Lower leg skin (tissue), 3 donors: ENCODE measurements at regions not wholly inside any gene's neighbourhood (a gene's known extent, or its start where the extent isn't known, plus 50 kb on each side); places are given as distances from the start of the nearest gene placed in this dataset.

Experiments used
- POLR2A ChIP-seq, 2 donors: fragments of 450-650 bp; IDR thresholded peaks; one replicate each; pipeline ENCODE4 v1.6.1; 2016 to 2017; ENCODE audit warnings: antibody characterized with exemption in 2 of 2, mild to moderate bottlenecking in 1 of 2, moderate library complexity in 1 of 2
- TF ChIP-seq, protein P1 (sequence below), 3 donors: fragments of 450-650 bp; IDR thresholded peaks; one replicate each; pipeline ENCODE4 v1.5.1; 2016; ENCODE audit warnings: antibody characterized with exemption in 3 of 3, mild to moderate bottlenecking in 3 of 3, moderate library complexity in 2 of 3

DNA sequence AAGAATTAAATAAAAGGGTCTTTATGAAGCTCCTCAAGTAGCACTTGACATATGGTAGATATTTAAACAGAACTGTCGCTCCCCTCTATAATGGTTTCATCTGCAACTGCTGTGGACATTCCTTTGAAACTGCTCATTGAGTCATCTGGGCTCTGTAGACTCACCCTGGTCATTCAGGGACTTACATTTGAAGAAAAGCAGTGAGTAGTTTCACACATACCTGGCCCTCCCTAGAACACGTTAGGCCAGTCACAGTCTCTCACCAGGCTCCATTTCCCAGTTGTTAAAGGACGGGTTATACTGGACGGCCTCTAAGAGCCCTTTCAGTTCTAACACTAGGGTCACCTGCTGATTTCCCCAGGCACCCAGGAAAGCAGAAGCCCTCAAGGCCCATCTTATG is 217.0 kb downstream of the BCL11B start:
- TF ChIP-seq, protein P1, sequence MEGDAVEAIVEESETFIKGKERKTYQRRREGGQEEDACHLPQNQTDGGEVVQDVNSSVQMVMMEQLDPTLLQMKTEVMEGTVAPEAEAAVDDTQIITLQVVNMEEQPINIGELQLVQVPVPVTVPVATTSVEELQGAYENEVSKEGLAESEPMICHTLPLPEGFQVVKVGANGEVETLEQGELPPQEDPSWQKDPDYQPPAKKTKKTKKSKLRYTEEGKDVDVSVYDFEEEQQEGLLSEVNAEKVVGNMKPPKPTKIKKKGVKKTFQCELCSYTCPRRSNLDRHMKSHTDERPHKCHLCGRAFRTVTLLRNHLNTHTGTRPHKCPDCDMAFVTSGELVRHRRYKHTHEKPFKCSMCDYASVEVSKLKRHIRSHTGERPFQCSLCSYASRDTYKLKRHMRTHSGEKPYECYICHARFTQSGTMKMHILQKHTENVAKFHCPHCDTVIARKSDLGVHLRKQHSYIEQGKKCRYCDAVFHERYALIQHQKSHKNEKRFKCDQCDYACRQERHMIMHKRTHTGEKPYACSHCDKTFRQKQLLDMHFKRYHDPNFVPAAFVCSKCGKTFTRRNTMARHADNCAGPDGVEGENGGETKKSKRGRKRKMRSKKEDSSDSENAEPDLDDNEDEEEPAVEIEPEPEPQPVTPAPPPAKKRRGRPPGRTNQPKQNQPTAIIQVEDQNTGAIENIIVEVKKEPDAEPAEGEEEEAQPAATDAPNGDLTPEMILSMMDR (IDR thresholded peaks at IDR 0.05): no peak
- TF ChIP-seq POLR2A (IDR thresholded peaks at IDR 0.05): no peak
